Caki2 (cell line): ENCODE measurements at regions not wholly inside any gene's neighbourhood (a gene's known extent, or its start where the extent isn't known, plus 50 kb on each side); places are given as distances from the start of the nearest gene placed in this dataset.
"Not testable (repeated sequence)": the region's sequence is repeated elsewhere in the genome, so short reads cannot be mapped to it uniquely, and the experiment has no call there.

ENCODE experiments used
- DNase-seq: peaks from one replicate; pipeline ENCODE4 v3.0.0-alpha.2; 2015; ENCODE audit warnings: low read depth
- in situ Hi-C: cut with HindIII; loops from 2 replicates; pipeline ENCODE4 v1.10.0; 2016; ENCODE audit warnings: low sequenced_read_pairs, low pct_unique_long_range_greater_than_20kb, mixed read lengths

- in situ Hi-C loops: no loop called here
- no peak for DNase-seq
These were observed 330.7 kb downstream of the KIF2B start for GRCh38 chr17:54153423-54153822.

GRCh38 chr17:54157542-54157941 lies 334.8 kb downstream of the KIF2B start:
- in situ Hi-C loops: no loop called here
- DNase-seq: no peak

- in situ Hi-C loops: no loop called here
- DNase-seq: peak; percentile 45
These were observed 349.6 kb downstream of the KIF2B start for GRCh38 chr17:54172096-54172984.

GRCh38 chr17:54172985-54173316 lies 350.2 kb downstream of the KIF2B start:
- in situ Hi-C loops: no loop called here
- peak; percentile 10 for DNase-seq

- in situ Hi-C loops: no loop called here
- DNase-seq: no peak
These were observed 355.0 kb downstream of the KIF2B start for GRCh38 chr17:54177606-54178308.

GRCh38 chr17:54180950-54181349 lies 358.2 kb downstream of the KIF2B start:
- DNase-seq: no peak
- in situ Hi-C loops: no loop called here

GRCh38 chr17:54191261-54191660 lies 368.5 kb downstream of the KIF2B start:
- no peak for DNase-seq
- in situ Hi-C loops: no loop called here

GRCh38 chr17:54194268-54194667 lies 371.5 kb downstream of the KIF2B start:
- in situ Hi-C loops: no loop called here
- no peak for DNase-seq

- DNase-seq: no peak
- in situ Hi-C loops: no loop called here
These were observed 374.0 kb downstream of the KIF2B start for GRCh38 chr17:54196751-54197150.

- in situ Hi-C loops, DNase-seq: not testable (repeated sequence)
These were observed 378.7 kb downstream of the KIF2B start for GRCh38 chr17:54201380-54201779.

GRCh38 chr17:54220829-54221228 lies 398.1 kb downstream of the KIF2B start:
- in situ Hi-C loops: no loop called here
- DNase-seq: no peak

GRCh38 chr17:54221499-54221898 lies 398.8 kb downstream of the KIF2B start:
- DNase-seq: no peak

GRCh38 chr17:54235571-54235970 lies 412.8 kb downstream of the KIF2B start:
- no peak for DNase-seq

More at GRCh38 chr17:54221499-54221898, 398.8 kb downstream of the KIF2B start:
- in situ Hi-C loops: no loop called here

GRCh38 chr17:54237911-54238515 lies 415.3 kb downstream of the KIF2B start:
- no peak for DNase-seq
- in situ Hi-C loops: no loop called here

More at GRCh38 chr17:54235571-54235970, 412.8 kb downstream of the KIF2B start:
- in situ Hi-C loops: no loop called here

GRCh38 chr17:54239291-54239690 lies 416.6 kb downstream of the KIF2B start:
- in situ Hi-C loops: no loop called here
- DNase-seq: no peak

GRCh38 chr17:54255696-54256095 lies 433.0 kb downstream of the KIF2B start:
- no peak for DNase-seq
- in situ Hi-C loops: no loop called here

- no peak for DNase-seq
- in situ Hi-C loops: no loop called here
These were observed 433.7 kb downstream of the KIF2B start for GRCh38 chr17:54256401-54256929.

GRCh38 chr17:54257440-54257839 lies 434.7 kb downstream of the KIF2B start:
- in situ Hi-C loops: no loop called here
- no peak for DNase-seq

GRCh38 chr17:54259476-54259875 lies 436.7 kb downstream of the KIF2B start:
- in situ Hi-C loops: no loop called here
- no peak for DNase-seq
